A673 (cell line): ENCODE measurements at regions not wholly inside any gene's neighbourhood (a gene's known extent, or its start where the extent isn't known, plus 50 kb on each side); places are given as distances from the start of the nearest gene placed in this dataset.

Source experiments
- EZH2 ChIP-seq: fragments of 200-600 bp; sonication (generic); IDR thresholded peaks from 2 replicates; pipeline ENCODE4 v1.6.1; 2017; ENCODE audit warnings: borderline replicate concordance, low read depth, mild to moderate bottlenecking, mixed read lengths, antibody characterized with exemption, low read length; ENCODE audit not compliant: poor library complexity, severe bottlenecking
- TF ChIP-seq, protein P1 (sequence below): fragments of 300-800, 200-600 bp; sonication (generic); conservative IDR thresholded peaks from 2 replicates; pipeline ENCODE4 v1.5.1; 2017; ENCODE audit warnings: low read depth, mild to moderate bottlenecking, antibody characterized with exemption, low read length, moderate library complexity, mixed read lengths

DNA sequence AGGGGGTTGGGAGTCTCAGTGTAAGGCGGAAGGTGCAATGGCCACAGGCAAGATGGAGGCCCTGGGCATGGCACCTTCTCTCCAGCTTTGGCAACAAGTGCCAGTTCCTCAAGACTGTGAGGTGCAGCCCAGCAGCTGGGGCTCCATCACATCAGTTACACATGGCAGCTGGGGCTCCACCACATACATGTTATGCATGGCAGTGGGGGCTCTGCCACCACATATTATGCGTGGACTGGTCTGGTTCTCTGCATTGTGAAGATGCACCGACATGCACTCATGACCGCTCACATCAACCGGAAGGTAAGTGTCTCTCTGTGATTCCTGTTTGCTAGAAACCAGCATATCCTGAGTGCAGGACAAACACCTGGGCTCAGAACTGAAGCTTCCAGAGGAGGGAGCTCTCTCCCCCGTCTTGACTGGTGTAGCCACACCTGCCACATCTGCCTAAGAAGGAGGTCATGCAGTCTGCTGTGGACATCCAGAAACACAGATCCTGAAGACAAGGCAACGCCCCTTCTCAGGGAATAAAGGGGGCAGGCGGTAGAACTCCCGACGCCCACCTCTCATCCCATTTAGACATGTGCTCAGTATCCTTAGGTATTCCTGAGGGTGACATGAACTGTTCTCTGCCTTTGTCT is 104.1 kb upstream of the TMPRSS2 start:
- TF ChIP-seq, protein P1, sequence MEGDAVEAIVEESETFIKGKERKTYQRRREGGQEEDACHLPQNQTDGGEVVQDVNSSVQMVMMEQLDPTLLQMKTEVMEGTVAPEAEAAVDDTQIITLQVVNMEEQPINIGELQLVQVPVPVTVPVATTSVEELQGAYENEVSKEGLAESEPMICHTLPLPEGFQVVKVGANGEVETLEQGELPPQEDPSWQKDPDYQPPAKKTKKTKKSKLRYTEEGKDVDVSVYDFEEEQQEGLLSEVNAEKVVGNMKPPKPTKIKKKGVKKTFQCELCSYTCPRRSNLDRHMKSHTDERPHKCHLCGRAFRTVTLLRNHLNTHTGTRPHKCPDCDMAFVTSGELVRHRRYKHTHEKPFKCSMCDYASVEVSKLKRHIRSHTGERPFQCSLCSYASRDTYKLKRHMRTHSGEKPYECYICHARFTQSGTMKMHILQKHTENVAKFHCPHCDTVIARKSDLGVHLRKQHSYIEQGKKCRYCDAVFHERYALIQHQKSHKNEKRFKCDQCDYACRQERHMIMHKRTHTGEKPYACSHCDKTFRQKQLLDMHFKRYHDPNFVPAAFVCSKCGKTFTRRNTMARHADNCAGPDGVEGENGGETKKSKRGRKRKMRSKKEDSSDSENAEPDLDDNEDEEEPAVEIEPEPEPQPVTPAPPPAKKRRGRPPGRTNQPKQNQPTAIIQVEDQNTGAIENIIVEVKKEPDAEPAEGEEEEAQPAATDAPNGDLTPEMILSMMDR: no peak
- TF ChIP-seq EZH2: no peak
